CD1c-positive myeloid dendritic cell (primary cell): ENCODE measurements at regions not wholly inside any gene's neighbourhood (a gene's known extent, or its start where the extent isn't known, plus 50 kb on each side); places are given as distances from the start of the nearest gene placed in this dataset.

Source experiments
- DNase-seq: peaks from one replicate; pipeline ENCODE4 v3.0.0-alpha.2; 2016; ENCODE audit errors: extremely low spot score

DNA sequence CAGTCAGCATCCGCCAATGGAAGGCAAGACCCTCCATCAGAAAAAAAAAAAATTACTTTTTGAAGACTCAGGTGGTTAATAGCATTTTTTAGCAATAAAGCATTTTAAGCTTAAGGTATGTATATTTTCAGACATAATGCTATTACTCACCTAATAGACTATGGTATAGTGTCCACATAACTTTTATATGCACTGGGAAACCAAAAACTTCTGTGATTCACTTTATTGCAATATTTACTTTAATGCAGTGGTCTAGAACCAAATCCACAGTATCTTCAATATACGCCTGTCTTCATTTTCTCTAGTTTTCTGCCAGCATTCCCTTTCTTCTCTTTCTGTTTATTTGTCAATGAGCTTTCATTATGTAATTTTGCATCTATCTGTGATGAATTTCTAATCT, 418.1 kb downstream of the SLITRK6 start:
- DNase-seq, result no peak

DNA sequence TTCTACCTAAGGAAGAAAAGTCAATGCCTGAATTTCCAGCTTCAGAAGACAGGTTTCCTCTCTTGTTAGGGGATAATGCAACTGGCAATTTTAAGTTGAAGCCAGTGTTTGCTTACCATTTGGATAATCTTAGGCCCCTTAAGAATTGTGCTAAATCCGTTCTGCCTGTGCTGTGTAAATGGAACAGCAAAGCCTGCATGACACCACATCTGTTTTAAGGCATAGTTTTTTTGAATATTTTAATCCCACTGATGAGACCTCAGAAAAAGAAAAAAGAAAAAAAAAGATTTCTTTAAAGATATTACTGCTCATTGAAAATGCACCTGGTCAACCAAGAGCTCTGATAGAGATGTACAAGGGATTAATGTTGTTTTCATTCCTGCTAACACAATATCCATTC, 419.2 kb downstream of the SLITRK6 start:
- no peak for DNase-seq

DNA sequence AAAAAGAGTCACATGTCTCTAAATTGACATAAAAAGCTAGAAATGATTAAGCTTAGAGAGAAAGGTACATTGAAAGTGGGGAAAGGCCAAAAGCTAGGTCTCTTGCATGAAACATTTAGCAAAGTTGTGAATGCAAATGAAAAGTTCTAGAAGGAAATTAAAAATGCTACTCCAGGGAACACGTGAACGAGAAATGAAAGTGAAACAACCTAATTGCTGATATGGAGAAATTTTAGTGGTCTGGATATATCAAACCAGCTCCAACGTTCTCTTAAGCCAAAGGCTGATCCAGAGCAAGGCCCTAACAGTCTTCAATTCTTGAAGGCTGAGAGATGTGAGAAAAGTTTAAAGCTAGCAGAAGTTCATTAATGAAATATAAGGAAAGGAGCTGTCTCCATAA, 419.8 kb downstream of the SLITRK6 start:
- no peak for DNase-seq

DNA sequence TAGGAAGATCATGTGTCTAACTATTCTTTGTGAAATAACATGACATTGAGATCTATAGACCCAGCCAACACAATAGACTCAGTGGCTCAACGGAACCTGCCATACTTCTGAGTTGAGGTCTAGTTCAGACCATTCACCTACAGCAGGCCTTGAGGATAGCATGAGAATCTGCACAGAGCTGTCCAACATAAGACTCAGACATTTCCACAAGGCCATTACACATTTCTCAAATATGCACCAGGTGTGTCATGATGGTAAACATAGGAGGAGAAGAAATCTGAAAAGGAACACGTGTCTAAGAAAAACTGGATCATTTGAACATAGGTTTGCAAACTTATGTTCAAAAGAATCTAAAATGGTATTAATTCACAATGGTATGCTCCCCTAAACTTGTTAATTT, 421.4 kb downstream of the SLITRK6 start:
- no peak for DNase-seq

DNA sequence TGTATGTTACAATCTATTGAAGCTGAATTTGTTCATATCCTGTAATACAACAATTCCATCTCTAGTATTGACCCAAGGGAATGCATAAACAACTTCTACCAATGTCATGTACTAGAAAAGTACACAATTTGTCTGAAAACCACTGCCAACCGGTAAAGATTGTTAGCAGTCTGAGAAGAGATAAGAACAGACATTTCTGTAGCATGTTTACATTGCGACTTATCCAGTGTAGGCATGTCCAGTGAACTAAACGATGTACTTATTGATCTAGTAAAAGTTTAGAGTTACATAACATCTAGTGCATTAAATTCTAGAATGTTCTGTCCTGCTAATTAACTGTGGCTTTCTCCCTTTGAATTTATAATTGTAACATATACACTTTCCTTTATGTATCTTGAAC, 425.9 kb downstream of the SLITRK6 start:
- DNase-seq, result no peak

DNA sequence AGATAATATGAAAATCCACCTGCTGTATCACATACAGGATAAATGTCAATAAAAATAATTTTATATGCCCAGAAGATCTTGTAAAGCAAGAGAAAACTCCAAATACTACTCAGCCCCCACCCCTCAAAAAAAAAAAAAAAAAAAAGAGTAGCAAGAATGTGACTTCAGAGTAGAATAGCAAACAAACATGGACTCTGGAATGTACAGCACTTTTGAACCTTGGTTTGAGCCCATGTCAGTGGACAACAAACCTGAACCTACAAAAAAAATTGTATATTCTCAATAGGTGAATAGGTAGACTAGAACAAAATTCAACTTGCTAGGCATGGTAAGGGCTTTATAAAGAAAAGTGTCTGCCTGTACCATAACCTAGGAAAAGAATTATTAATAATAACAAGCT, 428.0 kb downstream of the SLITRK6 start:
- no peak for DNase-seq

DNA sequence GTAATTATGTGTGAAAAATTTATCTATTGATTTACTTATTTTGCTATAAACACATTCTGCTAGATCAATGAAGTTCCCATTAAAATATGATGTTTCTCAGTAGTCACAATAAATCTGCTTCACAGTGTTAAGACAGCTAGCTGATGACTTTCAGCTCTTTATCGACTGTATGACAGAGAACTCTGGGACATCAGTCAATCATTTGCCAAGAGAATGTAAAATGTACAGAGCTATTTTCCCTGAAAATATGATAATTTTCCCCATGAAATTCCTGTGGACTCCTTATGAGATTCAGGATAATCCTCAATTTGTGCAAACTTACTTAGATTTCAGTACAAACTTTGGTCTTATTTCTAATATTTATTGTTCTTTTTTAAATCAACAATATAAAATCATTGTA, 430.5 kb downstream of the SLITRK6 start:
- no peak for DNase-seq

DNA sequence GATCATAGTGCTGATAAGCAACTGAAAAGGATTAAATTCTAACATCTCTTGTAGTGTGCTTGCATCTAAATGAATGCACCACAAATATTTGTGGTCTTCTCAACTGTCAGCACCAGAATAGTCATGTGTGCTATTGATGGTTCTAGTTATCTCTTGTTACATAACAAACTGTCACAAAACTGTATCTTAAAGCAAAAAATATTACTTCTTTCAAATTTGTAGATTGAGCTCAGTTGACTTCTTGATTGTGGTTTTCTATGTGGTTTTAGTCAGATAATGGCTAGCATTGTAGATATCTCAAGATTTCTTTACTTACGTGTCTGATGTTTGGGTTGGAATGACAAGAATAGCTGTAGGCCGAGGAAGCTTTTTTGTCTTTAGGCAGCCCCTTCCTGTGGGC, 431.3 kb downstream of the SLITRK6 start:
- no peak for DNase-seq

DNA sequence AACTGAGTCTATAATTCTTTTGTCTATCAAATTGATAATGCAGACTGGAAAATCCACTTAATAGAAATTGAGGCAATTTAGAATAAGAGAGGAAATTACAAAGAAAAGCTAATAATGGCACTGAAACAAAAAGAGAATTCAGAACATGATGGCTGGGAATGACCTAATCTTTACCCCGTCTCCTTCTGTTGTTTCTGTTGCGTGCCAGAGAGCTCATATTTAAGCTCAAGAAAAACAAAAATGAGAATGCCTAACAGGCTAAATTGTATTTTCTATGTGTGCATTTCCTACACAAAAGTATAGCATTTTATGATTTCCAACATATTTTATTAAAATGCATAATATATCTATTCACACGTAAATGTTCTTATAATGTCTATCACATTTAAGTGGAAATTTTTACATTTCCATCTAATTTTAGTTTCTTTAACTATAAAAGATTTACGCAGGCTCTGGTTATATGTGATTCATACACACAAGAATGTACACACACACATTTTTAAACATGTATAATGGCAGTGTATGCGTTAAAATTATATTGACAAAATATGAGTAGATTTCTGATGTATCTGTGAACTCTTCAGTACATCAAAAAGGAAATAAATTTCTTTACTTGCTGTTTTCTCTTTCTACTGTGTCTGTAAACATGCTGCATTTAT, 432.3 kb downstream of the SLITRK6 start:
- no peak for DNase-seq

DNA sequence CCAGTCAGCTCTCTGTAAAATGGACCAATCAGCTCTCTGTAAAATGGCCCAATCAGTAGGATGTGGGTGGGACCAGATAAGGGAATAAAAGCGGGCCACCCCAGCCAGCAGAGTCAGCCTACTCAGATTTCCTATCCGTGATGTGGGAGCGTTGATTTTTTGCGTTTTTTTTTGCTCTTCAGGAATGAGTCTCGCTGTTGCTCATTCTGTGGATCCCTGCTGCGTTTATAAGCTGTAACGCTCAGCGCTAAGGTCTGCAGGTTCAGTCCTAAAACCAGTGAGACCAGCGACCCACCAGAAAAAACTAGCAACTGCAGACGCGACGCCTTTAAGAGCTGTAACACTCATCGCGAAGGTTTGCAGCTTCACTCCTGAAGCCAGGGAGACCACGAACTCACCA, 435.7 kb downstream of the SLITRK6 start:
- DNase-seq, result no peak

DNA sequence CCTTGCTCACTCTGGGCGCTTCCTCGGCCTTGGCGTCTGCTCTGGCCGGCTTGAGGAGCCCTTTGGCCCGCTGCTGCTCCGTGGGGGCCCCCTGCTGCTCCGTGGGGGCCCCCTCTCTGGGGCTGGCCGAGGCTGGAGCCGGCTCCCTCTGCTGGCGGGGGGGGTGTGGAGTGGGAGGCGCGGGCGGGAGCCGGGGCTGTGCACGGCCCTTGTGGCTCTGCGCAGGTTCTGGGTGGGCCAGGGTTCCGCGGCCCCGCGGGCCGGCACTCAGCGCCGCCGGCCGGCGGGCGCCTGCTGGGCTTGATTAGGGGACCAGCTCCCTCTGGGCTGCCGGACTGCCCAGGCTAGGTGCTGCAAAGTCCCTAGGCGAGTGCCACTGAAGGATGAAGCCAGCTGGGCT, 436.2 kb downstream of the SLITRK6 start:
- DNase-seq, result no peak

DNA sequence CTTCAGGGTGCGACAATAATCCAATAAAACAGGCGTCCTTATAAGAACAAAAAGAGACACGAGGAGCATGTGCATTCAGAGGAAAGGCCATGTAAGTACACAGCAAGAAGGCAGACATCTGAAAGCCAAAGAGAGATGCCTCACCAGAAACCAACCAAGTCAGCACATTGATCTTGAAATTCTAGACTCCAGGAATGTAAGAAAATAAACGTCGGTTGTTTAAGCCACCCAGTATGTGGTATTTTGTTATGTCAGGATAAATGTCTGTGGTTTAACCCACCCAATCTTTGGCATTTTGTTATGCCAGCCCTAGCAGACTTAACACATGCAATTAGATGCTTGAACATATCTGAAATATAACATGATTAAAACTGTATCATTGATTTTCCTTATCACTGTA, 452.0 kb downstream of the SLITRK6 start:
- no peak for DNase-seq

DNA sequence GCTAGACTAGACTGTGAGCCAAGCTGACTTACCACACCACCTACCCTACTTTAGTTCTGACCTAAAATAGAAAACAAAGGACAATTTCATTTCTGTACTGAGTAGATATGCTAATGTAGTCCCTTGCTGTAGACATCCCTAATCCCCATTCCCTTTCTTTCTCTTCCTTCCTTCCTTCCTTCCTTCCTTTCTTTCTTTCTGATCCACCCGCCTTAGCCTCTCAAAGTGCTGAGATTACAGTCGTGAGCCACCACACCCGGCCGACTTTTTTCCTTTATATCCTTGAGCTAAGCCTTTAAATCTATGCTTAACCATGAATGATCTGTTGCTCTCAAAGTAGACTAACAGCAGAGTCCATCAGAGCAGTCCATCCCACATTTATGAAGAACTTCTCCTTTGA, 465.0 kb downstream of the SLITRK6 start:
- DNase-seq, result no peak

DNA sequence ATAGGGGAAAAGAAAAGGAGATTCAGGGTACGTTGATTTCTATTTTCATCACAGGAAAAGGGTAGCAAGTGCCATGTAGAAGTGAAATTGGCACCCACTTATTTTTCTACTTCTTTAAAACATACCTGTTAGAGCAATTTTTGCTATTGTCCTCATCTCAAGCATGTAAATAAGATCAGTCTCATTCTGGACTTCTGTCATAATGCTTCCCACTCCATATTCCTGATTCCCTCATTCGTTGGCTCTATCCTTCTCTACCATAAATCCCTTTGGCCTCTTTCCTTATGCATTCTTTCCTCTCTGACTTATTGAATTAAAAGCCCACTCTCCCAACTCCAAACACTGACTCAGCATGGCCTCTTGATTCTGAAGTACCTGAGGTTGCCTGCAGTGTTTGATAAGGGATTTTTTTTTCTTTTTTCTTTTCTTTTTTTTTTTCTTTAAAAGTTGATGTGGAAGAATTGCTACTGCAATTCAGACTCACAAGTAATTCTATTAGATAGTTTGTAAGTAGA, 465.7 kb downstream of the SLITRK6 start:
- DNase-seq, result no peak

DNA sequence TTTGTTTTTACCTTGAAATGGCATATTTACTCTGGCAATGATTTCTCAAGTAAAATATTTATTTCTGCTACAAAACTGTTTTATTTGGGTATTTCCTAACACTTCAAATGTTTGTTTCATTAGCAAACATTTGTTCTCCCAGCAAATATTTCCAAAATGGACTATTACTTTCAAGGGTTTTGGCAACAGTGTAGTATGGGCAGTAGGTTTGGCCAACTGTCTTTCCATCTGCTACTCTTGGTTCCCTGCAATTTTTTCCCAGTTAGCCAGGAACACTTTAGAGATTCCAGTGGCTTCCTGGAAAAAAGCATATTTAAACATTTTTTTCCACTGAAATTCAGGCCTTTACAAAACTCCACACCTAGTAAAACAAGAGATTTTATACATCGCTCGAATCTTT, 466.6 kb downstream of the SLITRK6 start:
- DNase-seq, result no peak

DNA sequence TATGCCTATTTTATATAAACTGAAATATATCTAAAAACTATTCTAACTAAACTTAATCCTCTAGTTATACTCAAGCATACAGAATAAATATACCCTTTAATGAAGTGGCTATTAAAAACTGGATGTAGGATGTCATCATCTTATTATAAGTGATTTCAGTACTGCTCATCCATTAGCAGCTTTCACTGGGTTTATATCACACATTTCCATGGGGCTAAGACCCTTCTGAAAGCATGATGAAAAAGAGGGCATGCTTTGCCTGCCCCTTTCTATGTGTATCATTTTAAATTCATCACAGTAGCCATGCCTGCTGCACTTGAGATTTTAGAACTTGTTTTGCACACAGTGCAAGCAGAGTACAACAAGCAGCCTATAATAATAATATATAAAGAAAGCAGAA, 477.5 kb downstream of the SLITRK6 start:
- no peak for DNase-seq

DNA sequence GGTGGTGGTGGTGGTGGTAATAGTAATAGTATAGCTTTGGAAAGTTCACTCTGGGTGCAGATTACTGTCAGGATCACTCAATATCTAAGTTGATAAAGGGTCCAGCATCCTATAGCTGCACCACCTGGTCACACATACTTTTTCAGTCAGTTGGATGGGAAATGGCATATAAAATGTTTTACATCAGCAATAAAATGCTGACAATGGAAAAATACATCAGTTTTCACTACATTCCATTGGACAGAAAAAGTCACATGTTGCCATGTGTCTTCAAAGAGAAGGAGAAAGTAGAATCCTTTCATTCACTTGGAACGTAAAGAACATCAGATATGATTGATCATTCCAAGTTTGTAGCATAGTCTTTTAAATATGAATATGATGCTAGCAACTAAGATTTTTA, 481.4 kb downstream of the SLITRK6 start:
- no peak for DNase-seq

DNA sequence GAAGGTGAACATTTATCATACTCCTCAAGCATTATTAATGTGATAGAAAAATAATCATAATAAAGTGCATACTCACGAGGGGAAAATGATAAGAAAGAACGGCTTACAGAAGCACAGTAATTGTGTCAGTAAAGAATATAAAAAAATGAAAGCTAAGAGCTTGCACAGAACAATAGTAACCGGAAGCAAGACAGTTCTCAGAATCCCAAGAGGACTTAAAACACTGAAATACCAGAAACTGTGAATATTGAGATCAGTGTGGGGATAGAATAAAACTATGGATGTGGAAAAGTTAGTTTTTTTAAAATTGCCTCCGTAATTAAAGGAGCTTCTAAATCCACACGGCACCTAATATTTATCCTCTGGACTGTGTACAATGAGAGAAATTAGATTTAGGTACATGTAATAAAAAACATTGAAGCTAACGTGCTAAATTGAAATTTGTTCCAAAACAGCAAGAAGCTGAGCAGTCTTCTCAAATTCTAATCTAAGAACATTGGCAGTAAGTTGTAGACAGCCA, 482.7 kb downstream of the SLITRK6 start:
- no peak for DNase-seq

DNA sequence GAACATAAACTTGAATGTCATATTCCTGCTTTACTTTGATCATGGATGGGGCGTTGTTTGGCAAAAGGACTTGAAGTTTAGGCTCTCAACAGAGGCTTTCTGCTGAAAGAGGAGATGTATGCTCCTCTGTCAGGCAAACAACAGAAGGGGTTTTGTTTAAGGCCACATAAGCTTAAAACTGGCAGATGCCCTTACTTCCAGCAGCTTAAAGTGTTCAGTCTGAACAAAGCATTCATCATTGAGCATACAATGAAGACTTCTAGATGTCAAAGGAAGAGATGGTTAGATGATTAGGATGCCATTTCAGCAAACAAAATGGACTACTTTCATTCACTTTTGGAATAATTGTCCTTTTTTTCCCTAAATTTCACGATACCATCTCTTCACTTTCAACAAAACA, 484.5 kb downstream of the SLITRK6 start:
- DNase-seq, result no peak

DNA sequence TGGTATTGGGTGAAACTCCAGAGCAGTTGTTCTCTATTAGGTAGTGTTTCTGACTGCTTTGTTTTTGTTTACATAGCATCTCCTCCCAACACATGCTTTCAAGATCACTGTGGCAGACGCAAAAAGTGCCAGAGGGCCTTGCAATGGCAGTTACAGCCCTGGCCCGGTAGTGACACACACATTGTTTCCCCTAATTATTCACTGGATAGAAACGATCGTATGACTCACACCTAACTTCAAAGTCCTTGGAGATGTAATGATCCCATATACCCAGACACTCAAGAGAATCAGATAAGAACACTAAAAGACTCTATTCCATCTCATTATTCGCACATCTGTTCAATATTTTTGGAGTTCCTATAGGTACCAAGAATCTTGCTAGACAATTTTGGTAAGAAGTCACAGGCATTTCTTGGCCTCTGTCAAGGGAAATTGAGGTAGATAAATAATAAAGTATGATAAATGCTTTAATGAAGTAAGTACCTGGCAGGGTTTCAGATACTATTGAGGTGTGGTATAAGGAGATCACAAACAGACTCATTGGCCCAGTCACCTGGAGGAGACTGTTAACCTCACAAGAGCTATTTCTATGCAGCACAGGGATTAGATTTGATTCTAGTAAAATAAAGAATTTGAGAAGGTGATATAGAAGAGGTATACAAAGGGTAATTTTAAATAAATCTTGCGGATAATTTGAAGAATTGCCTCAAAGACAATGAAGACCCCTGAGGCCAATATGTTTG, 485.3 kb downstream of the SLITRK6 start:
- DNase-seq, result no peak

DNA sequence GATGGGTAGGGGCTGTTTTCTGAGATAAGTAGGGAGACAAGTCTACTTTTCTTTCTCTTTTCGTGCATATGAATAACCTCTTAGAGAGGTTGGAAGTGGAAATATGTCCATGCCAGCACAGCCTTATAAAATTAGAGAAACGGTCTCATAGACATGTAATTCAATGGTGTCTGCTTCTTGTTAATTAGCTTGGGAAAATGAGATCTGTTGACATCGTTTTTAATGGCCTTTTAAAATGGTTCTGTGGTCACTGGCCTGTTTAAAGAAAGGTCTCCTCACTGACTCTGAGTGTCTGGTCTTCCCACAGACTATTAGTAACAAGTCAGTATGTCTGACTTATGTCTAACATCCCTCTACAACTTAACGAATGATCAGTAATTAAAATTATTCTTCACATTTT, 487.1 kb downstream of the SLITRK6 start:
- DNase-seq, result no peak

DNA sequence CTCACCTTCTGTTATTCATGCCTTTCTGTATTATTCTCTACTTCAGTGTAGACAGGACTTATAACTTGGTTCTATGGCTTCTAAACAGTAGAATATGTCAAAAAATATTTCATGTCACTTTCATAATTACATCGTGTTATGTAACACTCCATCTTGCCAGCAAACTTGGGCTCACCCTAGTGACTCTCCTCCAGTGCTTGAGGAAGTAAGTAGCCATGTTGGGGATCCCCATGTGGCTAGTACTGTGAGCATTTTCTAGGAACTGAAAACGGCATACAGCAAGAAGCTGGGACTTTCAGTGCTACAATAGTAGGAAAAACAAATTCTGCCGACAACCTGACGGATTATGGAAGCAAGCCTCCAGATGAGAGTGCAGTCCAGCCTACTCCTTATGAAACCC, 495.6 kb downstream of the SLITRK6 start:
- DNase-seq, result no peak

DNA sequence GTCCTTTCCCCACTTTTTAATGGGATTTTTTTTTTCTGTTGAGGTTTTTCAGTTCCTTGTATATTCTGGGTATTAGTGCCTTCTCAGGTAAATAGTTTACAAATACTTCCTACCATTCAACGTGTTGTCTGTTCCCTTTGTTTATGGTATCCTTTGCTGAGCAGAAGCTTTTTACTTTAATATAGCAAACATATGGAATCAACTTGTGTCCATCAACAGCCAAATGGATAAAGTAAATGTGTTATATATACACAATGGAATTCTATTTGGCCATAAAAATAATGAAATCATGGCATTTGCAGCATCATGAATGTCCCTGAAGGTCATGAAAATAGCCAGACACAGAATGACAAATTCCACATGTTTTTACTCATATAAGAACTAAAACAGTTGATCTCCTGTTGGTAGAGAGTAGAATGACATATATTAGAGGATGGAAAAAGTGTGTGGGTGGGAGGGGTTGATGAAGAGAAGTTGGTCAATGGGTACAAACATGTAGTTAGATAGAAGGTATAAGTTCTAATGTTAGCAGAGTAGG, 500.8 kb downstream of the SLITRK6 start:
- no peak for DNase-seq
